ENCODE measurements at regions not wholly inside any gene's neighbourhood (a gene's known extent, or its start where the extent isn't known, plus 50 kb on each side); places are given as distances from the start of the nearest gene placed in this dataset.

DNA sequence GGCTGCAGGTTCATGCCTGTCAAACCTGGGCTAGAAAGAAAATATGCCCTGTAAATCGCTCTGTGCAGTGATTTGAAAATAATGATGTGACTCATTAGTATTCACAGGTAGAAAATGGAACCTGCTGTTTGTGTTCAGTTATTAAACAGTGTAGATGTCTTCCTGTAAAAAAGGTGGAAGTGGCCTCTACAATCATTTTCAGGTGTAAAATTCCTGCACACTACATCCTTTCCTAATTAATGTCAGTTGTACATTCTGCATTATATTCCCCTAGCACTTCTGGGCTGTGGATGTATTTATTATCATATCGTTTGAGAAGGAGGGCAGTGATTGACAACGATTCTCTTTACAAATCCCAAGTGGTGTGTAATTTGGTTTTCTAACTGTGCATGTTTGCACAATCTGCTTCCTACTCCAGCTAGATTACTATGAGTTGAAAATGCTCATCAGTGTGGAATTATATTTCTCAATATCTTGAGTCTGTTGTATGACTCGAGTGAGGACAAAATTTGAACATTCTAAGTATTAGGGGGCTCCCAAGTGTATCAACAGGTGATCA lies 454.0 kb upstream of the DDI1 start:
- TF ChIP-seq FOXA1 (IDR thresholded peaks at IDR 0.05) (no peak), EGR1 (IDR thresholded peaks at IDR 0.05; ENCODE audit: low read depth in 2 of 2) (no peak)
- TF ChIP-seq, protein P1, sequence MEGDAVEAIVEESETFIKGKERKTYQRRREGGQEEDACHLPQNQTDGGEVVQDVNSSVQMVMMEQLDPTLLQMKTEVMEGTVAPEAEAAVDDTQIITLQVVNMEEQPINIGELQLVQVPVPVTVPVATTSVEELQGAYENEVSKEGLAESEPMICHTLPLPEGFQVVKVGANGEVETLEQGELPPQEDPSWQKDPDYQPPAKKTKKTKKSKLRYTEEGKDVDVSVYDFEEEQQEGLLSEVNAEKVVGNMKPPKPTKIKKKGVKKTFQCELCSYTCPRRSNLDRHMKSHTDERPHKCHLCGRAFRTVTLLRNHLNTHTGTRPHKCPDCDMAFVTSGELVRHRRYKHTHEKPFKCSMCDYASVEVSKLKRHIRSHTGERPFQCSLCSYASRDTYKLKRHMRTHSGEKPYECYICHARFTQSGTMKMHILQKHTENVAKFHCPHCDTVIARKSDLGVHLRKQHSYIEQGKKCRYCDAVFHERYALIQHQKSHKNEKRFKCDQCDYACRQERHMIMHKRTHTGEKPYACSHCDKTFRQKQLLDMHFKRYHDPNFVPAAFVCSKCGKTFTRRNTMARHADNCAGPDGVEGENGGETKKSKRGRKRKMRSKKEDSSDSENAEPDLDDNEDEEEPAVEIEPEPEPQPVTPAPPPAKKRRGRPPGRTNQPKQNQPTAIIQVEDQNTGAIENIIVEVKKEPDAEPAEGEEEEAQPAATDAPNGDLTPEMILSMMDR (IDR thresholded peaks at IDR 0.05; ENCODE audit: low read depth, low read length, missing input control), result no peak

Measured in liver (tissue), 3 donors.